GM12892 (cell line): ENCODE measurements at regions not wholly inside any gene's neighbourhood (a gene's known extent, or its start where the extent isn't known, plus 50 kb on each side); places are given as distances from the start of the nearest gene placed in this dataset.

ENCODE experiments used
- POLR2A ChIP-seq: IDR thresholded peaks from 2 replicates; pipeline ENCODE4 v1.6.1; 2011; ENCODE audit warnings: low read depth, low read length, control low read depth
- POLR2AphosphoS5 ChIP-seq: IDR thresholded peaks from 2 replicates; pipeline ENCODE4 v1.6.1; 2011; ENCODE audit warnings: low read depth, low read length, control low read depth

DNA sequence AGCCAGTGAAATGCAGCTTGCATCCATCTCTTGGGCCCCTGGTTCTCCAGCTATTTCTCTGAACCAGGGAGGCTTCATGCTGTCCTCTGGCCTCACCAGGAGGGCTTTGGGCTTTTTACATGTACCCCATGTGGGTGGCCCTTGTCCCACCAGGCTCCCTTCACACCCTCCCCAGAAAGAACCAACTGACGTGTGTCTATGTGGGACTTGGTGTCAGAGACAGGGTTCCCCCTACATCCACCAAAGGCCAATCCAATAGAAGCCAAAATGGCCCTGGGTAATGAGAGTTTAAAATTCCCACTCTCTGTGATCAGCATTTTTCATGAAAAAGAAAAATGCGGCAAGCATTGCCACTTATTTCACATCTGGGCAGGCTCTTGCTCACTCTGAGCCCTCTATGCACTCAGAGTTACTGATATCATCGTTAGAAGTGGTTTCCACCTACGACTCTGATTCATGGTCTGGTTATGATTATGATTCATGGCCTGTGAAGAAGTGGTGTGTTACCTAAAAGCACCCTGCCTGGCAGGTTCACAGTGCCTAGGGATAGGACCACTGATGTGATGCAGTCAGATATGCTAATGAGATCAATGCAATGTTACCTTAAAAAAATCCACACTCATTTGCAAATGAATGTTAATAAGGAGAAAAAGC is 133.5 kb downstream of the BUB3 start:
- TF ChIP-seq POLR2AphosphoS5 (no peak), POLR2A (no peak)
